ENCODE measurements at regions not wholly inside any gene's neighbourhood (a gene's known extent, or its start where the extent isn't known, plus 50 kb on each side); places are given as distances from the start of the nearest gene placed in this dataset.

DNA sequence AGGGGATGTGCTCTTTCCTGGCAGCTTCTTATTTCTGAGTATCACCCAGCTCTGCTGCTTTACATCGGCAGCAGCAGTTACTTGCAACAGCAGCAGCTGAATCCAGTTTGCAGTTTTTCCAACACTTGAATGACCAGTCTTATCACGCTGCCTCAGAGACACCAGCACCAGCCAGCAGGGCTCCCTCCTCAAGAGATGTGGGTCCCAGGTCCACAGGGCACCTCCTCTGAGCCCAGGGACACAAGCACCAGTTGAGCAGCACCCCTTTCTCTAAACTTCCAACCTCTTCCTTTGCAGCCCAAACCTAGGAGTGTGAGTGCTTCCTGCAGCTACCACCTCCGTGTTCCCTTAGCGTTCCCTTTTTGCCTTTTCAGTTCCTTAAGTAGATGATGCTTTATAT lies 50.4 kb upstream of the YPEL5 start:
- no peaks in the 10 kb centered on the region for H3K27me3 ChIP-seq (ENCODE audit: insufficient read depth, low read depth)
- no peak overlapping the region for H3K4me3 ChIP-seq (IDR thresholded peaks at IDR 0.05; ENCODE audit: insufficient read depth, low read depth, low read length)
- H3K27ac ChIP-seq, result no peak overlapping the region
- H2AFZ ChIP-seq (ENCODE audit: low read depth), result no peak overlapping the region
- TF ChIP-seq, protein P1, sequence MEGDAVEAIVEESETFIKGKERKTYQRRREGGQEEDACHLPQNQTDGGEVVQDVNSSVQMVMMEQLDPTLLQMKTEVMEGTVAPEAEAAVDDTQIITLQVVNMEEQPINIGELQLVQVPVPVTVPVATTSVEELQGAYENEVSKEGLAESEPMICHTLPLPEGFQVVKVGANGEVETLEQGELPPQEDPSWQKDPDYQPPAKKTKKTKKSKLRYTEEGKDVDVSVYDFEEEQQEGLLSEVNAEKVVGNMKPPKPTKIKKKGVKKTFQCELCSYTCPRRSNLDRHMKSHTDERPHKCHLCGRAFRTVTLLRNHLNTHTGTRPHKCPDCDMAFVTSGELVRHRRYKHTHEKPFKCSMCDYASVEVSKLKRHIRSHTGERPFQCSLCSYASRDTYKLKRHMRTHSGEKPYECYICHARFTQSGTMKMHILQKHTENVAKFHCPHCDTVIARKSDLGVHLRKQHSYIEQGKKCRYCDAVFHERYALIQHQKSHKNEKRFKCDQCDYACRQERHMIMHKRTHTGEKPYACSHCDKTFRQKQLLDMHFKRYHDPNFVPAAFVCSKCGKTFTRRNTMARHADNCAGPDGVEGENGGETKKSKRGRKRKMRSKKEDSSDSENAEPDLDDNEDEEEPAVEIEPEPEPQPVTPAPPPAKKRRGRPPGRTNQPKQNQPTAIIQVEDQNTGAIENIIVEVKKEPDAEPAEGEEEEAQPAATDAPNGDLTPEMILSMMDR (conservative IDR thresholded peaks at IDR 0.05; ENCODE audit: low read depth, low read length), result no peak
- no peaks in the 10 kb centered on the region for H3K36me3 ChIP-seq (ENCODE audit: insufficient read depth)
- no peak overlapping the region for H3K4me2 ChIP-seq
- no peak overlapping the region for H3K9ac ChIP-seq
- no peaks in the 10 kb centered on the region for H3K79me2 ChIP-seq (ENCODE audit: insufficient read depth, low read depth)
- H4K20me1 ChIP-seq (ENCODE audit: insufficient read depth), result no peaks in the 10 kb centered on the region
- no peaks in the 10 kb centered on the region for H3K4me1 ChIP-seq (ENCODE audit: low read depth, poor library complexity, severe bottlenecking)

Data from KMS-11 (cell line).